Upper lobe of left lung (tissue), 4 donors: ENCODE measurements at regions not wholly inside any gene's neighbourhood (a gene's known extent, or its start where the extent isn't known, plus 50 kb on each side); places are given as distances from the start of the nearest gene placed in this dataset.

Experiments used
- EP300 ChIP-seq, 4 donors: sonication (generic); formaldehyde crosslinking; IDR thresholded peaks; one replicate each; pipeline ENCODE4 v1.5.1; 2017; ENCODE audit warnings: antibody characterized with exemption in 4 of 4, control low read depth in 2 of 4
- POLR2AphosphoS5 ChIP-seq, 2 donors: sonication (generic); formaldehyde crosslinking; IDR thresholded peaks; one replicate each; pipeline ENCODE4 v1.5.1; 2017; ENCODE audit warnings: antibody characterized with exemption in 2 of 2
- TF ChIP-seq, protein P1 (sequence below), 6 experiments: fragments of 450-650 bp in 4 of 6; fragments of 200-600 bp in 2 of 6; sonication (generic) in 2 of 6; IDR thresholded peaks; one replicate each; pipeline ENCODE4 v1.5.1; 2016 to 2019; ENCODE audit warnings: antibody characterized with exemption in 6 of 6

GRCh38 chr2:196482119-196483065 is 157.1 kb upstream of the CCDC150 start:
- TF ChIP-seq EP300 (IDR thresholded peaks at IDR 0.05) (no peak), POLR2AphosphoS5 (IDR thresholded peaks at IDR 0.05) (no peak)
- TF ChIP-seq, protein P1, sequence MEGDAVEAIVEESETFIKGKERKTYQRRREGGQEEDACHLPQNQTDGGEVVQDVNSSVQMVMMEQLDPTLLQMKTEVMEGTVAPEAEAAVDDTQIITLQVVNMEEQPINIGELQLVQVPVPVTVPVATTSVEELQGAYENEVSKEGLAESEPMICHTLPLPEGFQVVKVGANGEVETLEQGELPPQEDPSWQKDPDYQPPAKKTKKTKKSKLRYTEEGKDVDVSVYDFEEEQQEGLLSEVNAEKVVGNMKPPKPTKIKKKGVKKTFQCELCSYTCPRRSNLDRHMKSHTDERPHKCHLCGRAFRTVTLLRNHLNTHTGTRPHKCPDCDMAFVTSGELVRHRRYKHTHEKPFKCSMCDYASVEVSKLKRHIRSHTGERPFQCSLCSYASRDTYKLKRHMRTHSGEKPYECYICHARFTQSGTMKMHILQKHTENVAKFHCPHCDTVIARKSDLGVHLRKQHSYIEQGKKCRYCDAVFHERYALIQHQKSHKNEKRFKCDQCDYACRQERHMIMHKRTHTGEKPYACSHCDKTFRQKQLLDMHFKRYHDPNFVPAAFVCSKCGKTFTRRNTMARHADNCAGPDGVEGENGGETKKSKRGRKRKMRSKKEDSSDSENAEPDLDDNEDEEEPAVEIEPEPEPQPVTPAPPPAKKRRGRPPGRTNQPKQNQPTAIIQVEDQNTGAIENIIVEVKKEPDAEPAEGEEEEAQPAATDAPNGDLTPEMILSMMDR (IDR thresholded peaks at IDR 0.05) = no peak
